Duodenal mucosa (tissue), 2 donors: ENCODE measurements at regions not wholly inside any gene's neighbourhood (a gene's known extent, or its start where the extent isn't known, plus 50 kb on each side); places are given as distances from the start of the nearest gene placed in this dataset.

Experiments
- H3K27ac ChIP-seq: one replicate; pipeline ENCODE4 v1.7.0; 2013; ENCODE audit warnings: low read depth, low read length
- H3K27me3 ChIP-seq, 2 donors: one replicate each; pipeline ENCODE4 v1.7.0; 2013; ENCODE audit warnings: low read length in 2 of 2, control low read depth in 1 of 2; ENCODE audit not compliant: insufficient read depth in 2 of 2, control insufficient read depth in 1 of 2
- H3K36me3 ChIP-seq, 2 donors: one replicate each; pipeline ENCODE4 v1.7.0; 2013; ENCODE audit warnings: low read length in 2 of 2, control low read depth in 1 of 2; ENCODE audit not compliant: insufficient read depth in 2 of 2, control insufficient read depth in 1 of 2
- H3K4me1 ChIP-seq, 2 donors: one replicate each; pipeline ENCODE4 v1.7.0; 2013; ENCODE audit warnings: low read length in 2 of 2, control low read depth in 1 of 2; ENCODE audit not compliant: insufficient read depth in 2 of 2, control insufficient read depth in 1 of 2
- H3K4me3 ChIP-seq, 2 donors: one replicate each; pipeline ENCODE4 v1.7.0; 2013; ENCODE audit warnings: low read length in 2 of 2, low read depth in 1 of 2
- H3K9ac ChIP-seq, 2 donors: one replicate each; pipeline ENCODE4 v1.7.0; 2013; ENCODE audit warnings: low read length in 2 of 2, low read depth in 1 of 2
- H3K9me3 ChIP-seq, 2 donors: one replicate each; pipeline ENCODE4 v1.7.0; 2013; ENCODE audit warnings: low read length in 2 of 2, control low read depth in 1 of 2; ENCODE audit not compliant: control insufficient read depth in 1 of 2

DNA sequence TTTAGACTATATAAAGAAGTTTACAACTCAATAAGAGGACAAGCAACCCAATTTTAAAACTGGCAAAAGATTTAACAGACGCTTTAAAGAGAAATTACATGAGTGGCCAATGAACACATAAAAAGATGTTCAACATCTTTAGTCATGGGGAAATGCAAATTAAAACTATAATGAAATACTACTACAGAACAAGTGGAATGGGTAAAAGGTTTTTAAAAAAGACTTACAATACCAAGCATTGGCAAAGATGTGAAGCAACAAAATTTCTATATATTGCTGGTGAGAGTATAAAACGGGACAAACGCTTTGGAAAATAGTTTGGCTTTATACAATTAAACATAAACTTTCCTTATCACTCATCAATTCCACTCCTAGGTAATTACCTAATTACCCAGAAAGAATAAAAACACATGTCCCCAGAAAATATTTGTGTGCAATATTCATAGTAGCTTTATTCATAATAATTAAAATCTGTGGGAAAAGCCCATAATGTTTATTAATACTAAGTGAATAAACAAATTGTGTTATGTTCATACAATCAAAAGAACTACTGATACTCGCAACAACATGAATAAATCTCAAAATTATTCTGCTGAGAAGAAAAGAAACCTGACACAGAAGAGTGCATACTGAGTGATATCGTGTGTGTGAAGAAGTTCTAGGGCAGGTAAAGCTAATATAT lies 76.7 kb upstream of the MYCN start:
- H3K9me3 ChIP-seq, result no peaks in the 10 kb centered on the region
- H3K4me1 ChIP-seq, result no peaks in the 10 kb centered on the region
- H3K9ac ChIP-seq, result no peak overlapping the region

GRCh38 chr2:15864176-15864769 lies 76.1 kb upstream of the MYCN start:
- Histone ChIP-seq H3K4me3 (no peak overlapping the region), H3K27ac (no peak overlapping the region), H3K9ac (no peak overlapping the region), H3K36me3 (no peaks in the 10 kb centered on the region), H3K4me1 (no peaks in the 10 kb centered on the region), H3K27me3 (no peaks in the 10 kb centered on the region), H3K9me3 (no peaks in the 10 kb centered on the region)

More for the DNA sequence above, 76.7 kb upstream of the MYCN start:
- H3K27me3 ChIP-seq, result no peaks in the 10 kb centered on the region
- H3K36me3 ChIP-seq, result no peaks in the 10 kb centered on the region
- H3K27ac ChIP-seq, result no peak overlapping the region
- no peak overlapping the region for H3K4me3 ChIP-seq

DNA sequence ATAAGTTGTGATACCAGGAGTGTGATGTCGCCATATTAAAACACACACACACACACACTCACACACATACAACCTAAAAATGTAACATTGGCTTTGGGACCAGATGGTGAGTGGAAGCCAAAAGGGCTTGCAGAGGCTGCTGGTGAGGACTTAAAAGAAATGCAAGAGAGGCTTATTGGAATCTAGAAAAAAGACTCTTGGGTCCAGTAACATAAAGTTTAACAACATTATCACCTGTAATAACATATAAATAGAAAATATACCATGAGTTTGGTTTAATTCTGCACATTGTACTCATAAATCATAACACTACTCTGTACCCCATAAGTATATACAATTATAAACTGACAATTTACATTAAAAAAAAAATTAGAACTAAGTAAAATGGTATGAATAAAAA lies 74.4 kb upstream of the MYCN start:
- Histone ChIP-seq H3K27ac (no peak overlapping the region), H3K9me3 (no peaks in the 10 kb centered on the region), H3K9ac (no peak overlapping the region), H3K4me3 (no peak overlapping the region), H3K36me3 (no peaks in the 10 kb centered on the region), H3K27me3 (no peaks in the 10 kb centered on the region), H3K4me1 (no peaks in the 10 kb centered on the region)

- Histone ChIP-seq H3K27ac (no peak overlapping the region), H3K4me1 (no peaks in the 10 kb centered on the region), H3K9ac (no peak overlapping the region), H3K4me3 (no peak overlapping the region), H3K36me3 (no peaks in the 10 kb centered on the region), H3K27me3 (no peaks in the 10 kb centered on the region), H3K9me3 (no peaks in the 10 kb centered on the region)
These were observed 73.7 kb upstream of the MYCN start for GRCh38 chr2:15866563-15867193.

DNA sequence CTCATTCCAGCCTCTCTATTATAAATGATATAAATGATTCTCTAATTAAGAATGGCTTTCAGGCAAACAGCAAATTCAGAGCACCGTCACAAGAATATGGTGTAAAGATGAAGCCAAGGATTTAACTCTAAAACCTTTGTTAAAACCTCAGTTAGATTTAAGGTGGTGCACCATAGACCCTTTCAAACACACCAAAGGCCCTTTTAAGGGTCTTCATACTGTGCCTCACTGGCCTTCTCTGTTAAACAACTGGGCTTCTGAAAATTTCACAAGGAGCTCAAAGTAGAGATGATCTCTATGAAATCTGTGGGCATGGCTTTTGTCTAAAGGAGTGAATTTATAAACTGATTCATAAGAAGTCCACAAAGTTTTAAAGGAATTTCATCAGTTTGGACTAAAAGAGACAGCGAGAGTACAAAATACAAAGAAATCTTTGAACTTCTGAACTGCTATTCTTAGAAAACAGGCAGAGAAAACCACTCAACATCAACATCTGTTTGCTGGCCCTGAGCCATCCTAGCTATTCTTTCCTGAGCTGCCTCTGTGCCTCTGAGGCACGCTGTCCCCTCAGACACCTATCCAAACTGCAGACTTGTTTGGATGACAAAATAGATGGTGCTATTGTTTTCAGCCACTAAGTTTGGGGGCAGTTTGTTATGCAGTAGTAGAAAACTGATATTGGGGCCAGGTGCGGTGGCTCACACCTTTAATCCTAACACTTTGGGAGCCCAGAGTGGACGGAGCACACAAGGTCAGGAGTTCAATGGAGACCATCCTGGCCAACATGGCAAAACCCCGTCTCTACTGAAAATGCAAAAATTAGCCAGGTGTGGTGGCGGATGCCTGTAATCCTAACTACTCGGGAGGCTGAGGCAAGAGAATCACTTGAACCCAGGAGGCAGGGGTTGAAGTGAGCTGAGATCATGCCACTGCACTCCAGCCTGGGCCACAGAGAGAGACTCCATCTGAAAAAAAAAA lies 72.9 kb upstream of the MYCN start:
- Histone ChIP-seq H3K27me3 (no peaks in the 10 kb centered on the region), H3K36me3 (no peaks in the 10 kb centered on the region), H3K4me1 (no peaks in the 10 kb centered on the region), H3K9ac (no peak overlapping the region), H3K27ac (no peak overlapping the region), H3K9me3 (no peaks in the 10 kb centered on the region), H3K4me3 (no peak overlapping the region)

GRCh38 chr2:15868186-15868585 lies 72.2 kb upstream of the MYCN start:
- no peak overlapping the region for H3K27ac ChIP-seq
- H3K4me3 ChIP-seq, result no peak overlapping the region

DNA sequence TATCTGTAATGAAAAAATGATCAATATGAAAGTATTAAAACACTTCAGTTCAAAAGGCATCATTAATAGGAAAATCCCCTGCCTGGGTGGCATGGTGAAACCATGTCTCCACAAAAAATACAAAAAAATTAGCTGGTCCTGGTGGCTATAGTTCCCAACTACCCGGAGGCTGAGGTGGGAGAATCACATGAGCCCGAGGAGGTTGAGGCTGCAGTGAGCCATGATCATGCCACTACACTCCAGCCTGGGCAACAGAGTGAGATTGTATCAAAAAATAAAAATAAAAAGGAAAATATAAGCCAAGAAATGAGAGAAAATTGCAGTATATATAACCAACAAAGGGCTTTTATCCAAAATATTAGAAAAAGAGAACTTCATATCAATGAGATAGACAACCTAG lies 71.6 kb upstream of the MYCN start:
- H3K4me1 ChIP-seq, result no peaks in the 10 kb centered on the region
- H3K4me3 ChIP-seq, result no peak overlapping the region
- no peak overlapping the region for H3K27ac ChIP-seq
- H3K27me3 ChIP-seq, result no peaks in the 10 kb centered on the region
- H3K36me3 ChIP-seq, result no peaks in the 10 kb centered on the region
- H3K9ac ChIP-seq, result no peak overlapping the region
- H3K9me3 ChIP-seq, result no peaks in the 10 kb centered on the region

More at GRCh38 chr2:15868186-15868585, 72.2 kb upstream of the MYCN start:
- no peaks in the 10 kb centered on the region for H3K4me1 ChIP-seq
- H3K36me3 ChIP-seq, result no peaks in the 10 kb centered on the region
- no peak overlapping the region for H3K9ac ChIP-seq
- no peaks in the 10 kb centered on the region for H3K27me3 ChIP-seq
- H3K9me3 ChIP-seq, result no peaks in the 10 kb centered on the region

- Histone ChIP-seq H3K36me3 (no peaks in the 10 kb centered on the region), H3K9me3 (no peaks in the 10 kb centered on the region), H3K4me1 (no peaks in the 10 kb centered on the region), H3K27me3 (no peaks in the 10 kb centered on the region), H3K4me3 (no peak overlapping the region), H3K9ac (no peak overlapping the region), H3K27ac (no peak overlapping the region)
These were observed 71.0 kb upstream of the MYCN start for GRCh38 chr2:15869396-15869795.

- H3K9ac ChIP-seq, result no peak overlapping the region
- no peaks in the 10 kb centered on the region for H3K27me3 ChIP-seq
- peaks cover 0 to 1% of the 10 kb centered on the region in 2 donors for H3K4me1 ChIP-seq
- H3K27ac ChIP-seq, result no peak overlapping the region
- H3K9me3 ChIP-seq, result no peaks in the 10 kb centered on the region
- H3K36me3 ChIP-seq, result no peaks in the 10 kb centered on the region
- H3K4me3 ChIP-seq, result no peak overlapping the region
These were observed 70.5 kb upstream of the MYCN start for GRCh38 chr2:15869871-15870270.

GRCh38 chr2:15870565-15870964 lies 69.8 kb upstream of the MYCN start:
- peaks cover 0 to 8% of the 10 kb centered on the region in 2 donors for H3K4me1 ChIP-seq
- H3K27me3 ChIP-seq, result no peaks in the 10 kb centered on the region
- H3K4me3 ChIP-seq, result no peak overlapping the region
- no peak overlapping the region for H3K9ac ChIP-seq
- H3K36me3 ChIP-seq, result no peaks in the 10 kb centered on the region
- no peak overlapping the region for H3K27ac ChIP-seq
- H3K9me3 ChIP-seq, result no peaks in the 10 kb centered on the region
